Panc1 (cell line): ENCODE measurements at regions not wholly inside any gene's neighbourhood (a gene's known extent, or its start where the extent isn't known, plus 50 kb on each side); places are given as distances from the start of the nearest gene placed in this dataset.
"Not testable (repeated sequence)": the region's sequence is repeated elsewhere in the genome, so short reads cannot be mapped to it uniquely, and the experiment has no call there.

ENCODE experiments used
- ATAC-seq: fragments of 200-7000 bp; cut with Tn5 transposase; 2 replicates; pipeline ENCODE4 v1.9.1; 2020; ENCODE audit warnings: mild to moderate bottlenecking, moderate library complexity
- BruUV-seq: library from RNA; stranded (reverse); fragments of 400-500 nt; replicated peaks from 2 replicates; lab custom pipeline; 2021; lab: Mats Ljungman, UMichigan
- CTCF ChIA-PET: fragments of 300-600 bp; sonication (Branson Sonifier 250); formaldehyde crosslinking; loops from one replicate; lab custom pipeline; 2022; ENCODE audit warnings: antibody characterized with exemption; lab: Charles Lee
- POLR2A ChIA-PET: fragments of 300-600 bp; sonication (Branson Sonifier 250); formaldehyde crosslinking; loops from one replicate; lab custom pipeline; 2022; ENCODE audit warnings: antibody characterized with exemption; lab: Charles Lee
- DNase-seq: peaks from one replicate; pipeline ENCODE4 v3.0.0-alpha.2; 2010; ENCODE audit warnings: low read depth, low spot score
- H3K27ac ChIP-seq: 2 replicates; pipeline ENCODE4 v1.5.1; 2011; ENCODE audit warnings: mild to moderate bottlenecking, low read length, inconsistent platforms
- H3K27me3 ChIP-seq: fragments of 200-500 bp; sonication (Bioruptor generic); 2 replicates; pipeline ENCODE4 v1.6.0; 2014; ENCODE audit warnings: low read length, inconsistent platforms; ENCODE audit not compliant: control insufficient read depth, insufficient read depth
- H3K36me3 ChIP-seq: fragments of 200-500 bp; sonication (Bioruptor generic); 2 replicates; pipeline ENCODE4 v1.5.1; 2014; ENCODE audit warnings: inconsistent platforms, mild to moderate bottlenecking, low read length, moderate library complexity; ENCODE audit not compliant: control insufficient read depth, insufficient read depth
- H3K4me1 ChIP-seq: 2 replicates; pipeline ENCODE4 v1.5.1; 2011; ENCODE audit warnings: inconsistent platforms, mild to moderate bottlenecking, low read length, moderate library complexity; ENCODE audit not compliant: control insufficient read depth, insufficient read depth
- H3K4me3 ChIP-seq, 2 experiments: 2 replicates each; pipeline ENCODE4 v1.5.1; 2011 to 2012; ENCODE audit warnings: low read depth in 2 of 2, low read length in 2 of 2, mild to moderate bottlenecking in 2 of 2, inconsistent platforms in 1 of 2, moderate library complexity in 1 of 2
- H3K9me3 ChIP-seq: fragments of 200-500 bp; sonication (Bioruptor generic); 2 replicates; pipeline ENCODE4 v1.5.1; 2014; ENCODE audit warnings: low read depth, mild to moderate bottlenecking, inconsistent platforms, low read length, moderate library complexity; ENCODE audit not compliant: control insufficient read depth, insufficient read depth
- POLR2AphosphoS5 ChIP-seq: IDR thresholded peaks from 2 replicates; pipeline ENCODE4 v1.6.1; 2012; ENCODE audit warnings: mild to moderate bottlenecking, low read depth, low read length, moderate library complexity
- SIN3A ChIP-seq: IDR thresholded peaks from 2 replicates; pipeline ENCODE4 v1.6.1; 2012; ENCODE audit warnings: low read depth, mild to moderate bottlenecking, low read length, moderate library complexity, borderline replicate concordance; ENCODE audit not compliant: insufficient read depth
- TCF7L2 ChIP-seq: IDR thresholded peaks from 2 replicates; pipeline ENCODE4 v1.6.1; 2011; ENCODE audit warnings: mild to moderate bottlenecking, low read depth, low read length, inconsistent platforms
- in situ Hi-C: cut with HindIII; loops from 2 replicates; pipeline ENCODE4 v1.10.0; 2016; ENCODE audit warnings: low sequenced_read_pairs, low pct_unique_long_range_greater_than_20kb
- intact Hi-C: fragments of 100-400 bp; cut with micrococcal nuclease; formaldehyde crosslinking; loops from one replicate; pipeline ENCODE4 v1.10.0; 2022; ENCODE audit not compliant: unreplicated experiment
- TF ChIP-seq, protein P1 (sequence below): fragments of 450-650 bp; IDR thresholded peaks from 2 replicates; pipeline ENCODE4 v1.5.1; 2017; ENCODE audit warnings: mild to moderate bottlenecking
- TF ChIP-seq, protein P2 (sequence below), 2 experiments: IDR thresholded peaks; 2 replicates each; pipeline ENCODE4 v1.6.1; 2011 to 2012; ENCODE audit warnings: low read depth in 2 of 2, control low read depth in 1 of 2, low read length in 1 of 2, mild to moderate bottlenecking in 1 of 2, moderate library complexity in 1 of 2; ENCODE audit not compliant: insufficient read depth in 1 of 2

DNA sequence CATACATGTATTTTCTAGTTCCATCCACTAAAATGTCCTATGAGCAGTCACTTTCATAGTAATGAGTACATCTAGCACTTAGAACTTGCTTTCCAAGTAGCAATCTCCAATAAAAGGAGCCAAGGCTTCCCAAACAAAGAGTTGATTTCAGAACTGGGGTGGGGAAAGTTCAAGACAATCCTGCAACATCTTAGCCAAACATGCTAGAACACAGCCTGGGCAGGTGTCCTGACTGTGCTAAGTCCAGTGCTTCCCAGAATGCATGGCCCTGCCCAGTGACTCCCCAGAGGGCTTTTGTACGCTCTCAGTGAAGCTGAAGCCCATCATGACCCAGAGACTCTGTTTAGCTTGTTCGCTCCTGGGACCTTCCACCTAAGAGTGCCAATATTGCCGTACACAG, 106.7 kb upstream of the UBAC2 start:
- no peaks in the 10 kb centered on the region for H3K27me3 ChIP-seq
- TF ChIP-seq, protein P1, sequence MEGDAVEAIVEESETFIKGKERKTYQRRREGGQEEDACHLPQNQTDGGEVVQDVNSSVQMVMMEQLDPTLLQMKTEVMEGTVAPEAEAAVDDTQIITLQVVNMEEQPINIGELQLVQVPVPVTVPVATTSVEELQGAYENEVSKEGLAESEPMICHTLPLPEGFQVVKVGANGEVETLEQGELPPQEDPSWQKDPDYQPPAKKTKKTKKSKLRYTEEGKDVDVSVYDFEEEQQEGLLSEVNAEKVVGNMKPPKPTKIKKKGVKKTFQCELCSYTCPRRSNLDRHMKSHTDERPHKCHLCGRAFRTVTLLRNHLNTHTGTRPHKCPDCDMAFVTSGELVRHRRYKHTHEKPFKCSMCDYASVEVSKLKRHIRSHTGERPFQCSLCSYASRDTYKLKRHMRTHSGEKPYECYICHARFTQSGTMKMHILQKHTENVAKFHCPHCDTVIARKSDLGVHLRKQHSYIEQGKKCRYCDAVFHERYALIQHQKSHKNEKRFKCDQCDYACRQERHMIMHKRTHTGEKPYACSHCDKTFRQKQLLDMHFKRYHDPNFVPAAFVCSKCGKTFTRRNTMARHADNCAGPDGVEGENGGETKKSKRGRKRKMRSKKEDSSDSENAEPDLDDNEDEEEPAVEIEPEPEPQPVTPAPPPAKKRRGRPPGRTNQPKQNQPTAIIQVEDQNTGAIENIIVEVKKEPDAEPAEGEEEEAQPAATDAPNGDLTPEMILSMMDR: no peak
- TF ChIP-seq, protein P2, sequence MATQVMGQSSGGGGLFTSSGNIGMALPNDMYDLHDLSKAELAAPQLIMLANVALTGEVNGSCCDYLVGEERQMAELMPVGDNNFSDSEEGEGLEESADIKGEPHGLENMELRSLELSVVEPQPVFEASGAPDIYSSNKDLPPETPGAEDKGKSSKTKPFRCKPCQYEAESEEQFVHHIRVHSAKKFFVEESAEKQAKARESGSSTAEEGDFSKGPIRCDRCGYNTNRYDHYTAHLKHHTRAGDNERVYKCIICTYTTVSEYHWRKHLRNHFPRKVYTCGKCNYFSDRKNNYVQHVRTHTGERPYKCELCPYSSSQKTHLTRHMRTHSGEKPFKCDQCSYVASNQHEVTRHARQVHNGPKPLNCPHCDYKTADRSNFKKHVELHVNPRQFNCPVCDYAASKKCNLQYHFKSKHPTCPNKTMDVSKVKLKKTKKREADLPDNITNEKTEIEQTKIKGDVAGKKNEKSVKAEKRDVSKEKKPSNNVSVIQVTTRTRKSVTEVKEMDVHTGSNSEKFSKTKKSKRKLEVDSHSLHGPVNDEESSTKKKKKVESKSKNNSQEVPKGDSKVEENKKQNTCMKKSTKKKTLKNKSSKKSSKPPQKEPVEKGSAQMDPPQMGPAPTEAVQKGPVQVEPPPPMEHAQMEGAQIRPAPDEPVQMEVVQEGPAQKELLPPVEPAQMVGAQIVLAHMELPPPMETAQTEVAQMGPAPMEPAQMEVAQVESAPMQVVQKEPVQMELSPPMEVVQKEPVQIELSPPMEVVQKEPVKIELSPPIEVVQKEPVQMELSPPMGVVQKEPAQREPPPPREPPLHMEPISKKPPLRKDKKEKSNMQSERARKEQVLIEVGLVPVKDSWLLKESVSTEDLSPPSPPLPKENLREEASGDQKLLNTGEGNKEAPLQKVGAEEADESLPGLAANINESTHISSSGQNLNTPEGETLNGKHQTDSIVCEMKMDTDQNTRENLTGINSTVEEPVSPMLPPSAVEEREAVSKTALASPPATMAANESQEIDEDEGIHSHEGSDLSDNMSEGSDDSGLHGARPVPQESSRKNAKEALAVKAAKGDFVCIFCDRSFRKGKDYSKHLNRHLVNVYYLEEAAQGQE (IDR thresholded peaks at IDR 0.05; ENCODE audit: insufficient read depth in 1 of 2, low read depth in 2 of 2, low read length in 1 of 2): no peak
- TF ChIP-seq SIN3A: no peak
- TF ChIP-seq TCF7L2: no peak
- no peak for TF ChIP-seq POLR2AphosphoS5
- DNase-seq: no peak
- ChIA-PET POLR2A (no interaction called here), CTCF (no interaction called here)
- intact Hi-C loops: no loop called here
- no peaks in the 10 kb centered on the region for H3K9me3 ChIP-seq
- in situ Hi-C loops: no loop called here
- H3K36me3 ChIP-seq: no peaks in the 10 kb centered on the region
- no peak overlapping the region for H3K4me3 ChIP-seq
- no peaks in the 10 kb centered on the region for H3K4me1 ChIP-seq
- ATAC-seq: no peak
- no peak overlapping the region for H3K27ac ChIP-seq
- no TSS peak for BruUV-seq

DNA sequence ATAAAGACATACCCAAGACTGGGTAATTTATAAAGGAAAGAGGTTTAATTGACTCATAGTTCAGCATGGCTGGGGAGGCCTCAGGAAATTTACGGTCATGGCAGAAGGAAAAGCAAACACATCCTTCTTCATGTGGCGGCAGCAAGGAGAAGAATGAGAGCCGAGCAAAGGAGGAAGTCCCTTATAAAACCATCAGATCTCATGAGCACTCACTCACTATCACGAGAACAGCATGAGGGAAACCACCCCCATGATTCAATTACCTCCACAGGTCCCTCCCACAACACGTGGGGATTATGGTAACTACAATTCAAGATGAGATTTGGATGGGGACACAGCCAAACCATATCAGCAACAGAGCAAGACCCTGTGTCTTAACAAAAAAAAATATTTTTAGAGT, 98.8 kb upstream of the UBAC2 start:
- H3K27ac ChIP-seq, POLR2A ChIA-PET, H3K4me3 ChIP-seq, DNase-seq, H3K9me3 ChIP-seq, intact Hi-C loops, H3K27me3 ChIP-seq, in situ Hi-C loops, H3K4me1 ChIP-seq, ATAC-seq, H3K36me3 ChIP-seq, BruUV-seq, CTCF ChIA-PET: not testable (repeated sequence)

DNA sequence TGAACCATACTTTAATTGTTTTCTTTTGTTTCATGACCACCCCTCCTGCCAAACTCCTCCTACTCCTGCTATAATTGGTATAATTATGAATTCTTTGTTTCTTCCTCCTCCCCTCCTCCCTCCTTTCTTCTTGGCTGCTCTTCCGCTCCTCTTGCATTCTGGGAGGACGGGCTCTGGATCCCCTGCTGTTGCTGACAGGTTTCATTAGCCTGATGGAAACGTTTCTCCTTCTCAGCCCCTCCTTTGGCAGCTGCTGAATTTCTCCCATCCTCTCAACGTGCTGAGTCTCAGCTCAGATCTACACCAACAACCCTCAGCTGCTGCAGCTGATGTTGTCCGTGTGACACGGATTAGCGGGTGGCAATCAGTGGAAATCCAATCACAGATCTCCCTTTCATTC, 97.1 kb upstream of the UBAC2 start:
- H3K9me3 ChIP-seq: no peaks in the 10 kb centered on the region
- BruUV-seq: no TSS peak
- intact Hi-C loops (no loop called here), in situ Hi-C loops (no loop called here)
- H3K36me3 ChIP-seq: no peaks in the 10 kb centered on the region
- H3K27ac ChIP-seq: no peak overlapping the region
- H3K4me1 ChIP-seq: no peaks in the 10 kb centered on the region
- POLR2A ChIA-PET: no interaction called here
- CTCF ChIA-PET: no interaction called here
- DNase-seq (no peak), ATAC-seq (no peak)
- H3K27me3 ChIP-seq: no peaks in the 10 kb centered on the region
- TF ChIP-seq, protein P2 (IDR thresholded peaks at IDR 0.05; ENCODE audit: insufficient read depth in 1 of 2, low read depth in 2 of 2, low read length in 1 of 2): no peak
- TF ChIP-seq, protein P1: no peak
- TF ChIP-seq SIN3A (no peak), POLR2AphosphoS5 (no peak)
- no peak overlapping the region for H3K4me3 ChIP-seq
